ENCODE measurements at regions not wholly inside any gene's neighbourhood (a gene's known extent, or its start where the extent isn't known, plus 50 kb on each side); places are given as distances from the start of the nearest gene placed in this dataset.

GRCh38 chr12:128168273-128168672 is 98.7 kb upstream of the TMEM132C start (continued):
- no peak for TF ChIP-seq NFATC4 (CRISPR knock-in tag; IDR thresholded peaks at IDR 0.05)
- no peak for TF ChIP-seq OVOL2 (CRISPR knock-in tag; IDR thresholded peaks at IDR 0.05; ENCODE audit: borderline replicate concordance)

GRCh38 chr12:128170181-128170580 is 96.8 kb upstream of the TMEM132C start:
- ChIA-PET POLR2A (no interaction called here), CTCF (no interaction called here)
- no peak for DNase-seq (ENCODE audit: low spot score)
- peaks cover 86% of the 10 kb centered on the region for H3K9me3 Mint-ChIP-seq
- no peaks in the 10 kb centered on the region for H3K4me1 Mint-ChIP-seq
- no peak for ATAC-seq
- no peak overlapping the region for H3K4me3 Mint-ChIP-seq
- TF ChIP-seq PREB (CRISPR knock-in tag; IDR thresholded peaks at IDR 0.05; ENCODE audit: borderline replicate concordance) = no peak
- TF ChIP-seq FOXJ3 (CRISPR knock-in tag; IDR thresholded peaks at IDR 0.05; ENCODE audit: borderline replicate concordance) = no peak
- TF ChIP-seq ETV6 (CRISPR knock-in tag; IDR thresholded peaks at IDR 0.05) = no peak
- no peak for TF ChIP-seq FOXP1 (CRISPR knock-in tag; IDR thresholded peaks at IDR 0.05; ENCODE audit: borderline replicate concordance)
- no peak for TF ChIP-seq USF2 (CRISPR knock-in tag; IDR thresholded peaks at IDR 0.05)
- TF ChIP-seq EMX1 (CRISPR knock-in tag; IDR thresholded peaks at IDR 0.05) = no peak
- no peak for TF ChIP-seq IRF1 (CRISPR knock-in tag; IDR thresholded peaks at IDR 0.05)
- TF ChIP-seq SOX15 (CRISPR knock-in tag; IDR thresholded peaks at IDR 0.05) = no peak
- TF ChIP-seq ZNF416 (CRISPR knock-in tag; IDR thresholded peaks at IDR 0.05) = no peak
- TF ChIP-seq ATF1 (CRISPR knock-in tag; IDR thresholded peaks at IDR 0.05) = no peak
- TF ChIP-seq ZBTB21 (CRISPR knock-in tag; IDR thresholded peaks at IDR 0.05; ENCODE audit: borderline replicate concordance) = no peak
- no peak for TF ChIP-seq NR1H2 (CRISPR knock-in tag; IDR thresholded peaks at IDR 0.05)
- TF ChIP-seq ZNF671 (CRISPR knock-in tag; IDR thresholded peaks at IDR 0.05) = no peak
- TF ChIP-seq CDX4 (CRISPR knock-in tag; IDR thresholded peaks at IDR 0.05; ENCODE audit: borderline replicate concordance) = no peak
- TF ChIP-seq MAX (CRISPR knock-in tag; IDR thresholded peaks at IDR 0.05) = no peak
- no peak overlapping the region for H3K27ac Mint-ChIP-seq
- H3K27me3 Mint-ChIP-seq (ENCODE audit: low read depth) = peaks cover 15% of the 10 kb centered on the region
- peaks cover 82% of the 10 kb centered on the region for H3K36me3 Mint-ChIP-seq

GRCh38 chr12:128178565-128178964 is 88.4 kb upstream of the TMEM132C start:
- ChIA-PET CTCF (no interaction called here), POLR2A (no interaction called here)
- DNase-seq (ENCODE audit: low spot score) (no peak), ATAC-seq (no peak)
- no peak overlapping the region for H3K27ac Mint-ChIP-seq
- peaks cover 6% of the 10 kb centered on the region for H3K27me3 Mint-ChIP-seq (ENCODE audit: low read depth)
- peaks cover 86% of the 10 kb centered on the region for H3K9me3 Mint-ChIP-seq
- no peaks in the 10 kb centered on the region for H3K4me1 Mint-ChIP-seq
- no peak for TF ChIP-seq STAT6 (CRISPR knock-in tag; conservative IDR thresholded peaks at IDR 0.05; ENCODE audit: low read depth)
- no peak for TF ChIP-seq IRF2 (CRISPR knock-in tag; IDR thresholded peaks at IDR 0.05; ENCODE audit: borderline replicate concordance, low read depth)
- TF ChIP-seq ATF6 (CRISPR knock-in tag; IDR thresholded peaks at IDR 0.05) = no peak
- no peak for TF ChIP-seq ZNF219 (CRISPR knock-in tag; IDR thresholded peaks at IDR 0.05; ENCODE audit: borderline replicate concordance)
- TF ChIP-seq ZNF263 (CRISPR knock-in tag; IDR thresholded peaks at IDR 0.05; ENCODE audit: low read depth) = no peak
- no peak for TF ChIP-seq MXD4 (CRISPR knock-in tag; IDR thresholded peaks at IDR 0.05; ENCODE audit: borderline replicate concordance)
- H3K36me3 Mint-ChIP-seq = peaks cover 79% of the 10 kb centered on the region
- no peak overlapping the region for H3K4me3 Mint-ChIP-seq
